Neural progenitor cell (in vitro differentiated cells): ENCODE measurements at regions not wholly inside any gene's neighbourhood (a gene's known extent, or its start where the extent isn't known, plus 50 kb on each side); places are given as distances from the start of the nearest gene placed in this dataset.

Experiments
- DNase-seq: peaks from one replicate; pipeline ENCODE4 v3.0.0-alpha.2; 2016; ENCODE audit warnings: low spot score
- H2AFZ ChIP-seq: fragments of 200-600 bp; sonication (generic); replicated peaks from 2 replicates; pipeline ENCODE4 v1.6.1; 2016; ENCODE audit warnings: antibody characterized with exemption
- H3F3A ChIP-seq: fragments of 200-600 bp; sonication (generic); 2 replicates; pipeline ENCODE4 v1.6.1; 2016; ENCODE audit warnings: antibody characterized with exemption, low read depth
- H3K27ac ChIP-seq: fragments of 200-600 bp; sonication (generic); 2 replicates; pipeline ENCODE4 v1.5.1; 2016; ENCODE audit warnings: mild to moderate bottlenecking
- H3K27me3 ChIP-seq: fragments of 200-600 bp; sonication (generic); 2 replicates; pipeline ENCODE4 v1.6.1; 2016; ENCODE audit warnings: mild to moderate bottlenecking, moderate library complexity
- H3K36me3 ChIP-seq: fragments of 200-600 bp; sonication (generic); 2 replicates; pipeline ENCODE4 v1.5.1; 2016
- H3K4me1 ChIP-seq: fragments of 200-600 bp; sonication (generic); 2 replicates; pipeline ENCODE4 v1.6.1; 2016; ENCODE audit warnings: mixed run types
- H3K4me2 ChIP-seq: fragments of 200-600 bp; sonication (generic); 2 replicates; pipeline ENCODE4 v1.6.1; 2016
- H3K4me3 ChIP-seq: fragments of 200-600 bp; sonication (generic); 2 replicates; pipeline ENCODE4 v1.5.1; 2016
- H3K79me2 ChIP-seq: fragments of 200-600 bp; sonication (generic); 2 replicates; pipeline ENCODE4 v1.6.1; 2016; ENCODE audit warnings: low read depth
- H3K9ac ChIP-seq: fragments of 200-600 bp; sonication (generic); 2 replicates; pipeline ENCODE4 v1.6.1; 2016
- H3K9me3 ChIP-seq: fragments of 200-600 bp; sonication (generic); 2 replicates; pipeline ENCODE4 v1.5.1; 2016; ENCODE audit warnings: low read depth
- H4K20me1 ChIP-seq: fragments of 200-600 bp; sonication (generic); 2 replicates; pipeline ENCODE4 v1.6.1; 2016; ENCODE audit warnings: low read depth
- H3K27ac Mint-ChIP-seq: 3 replicates; pipeline ENCODE4 v1.8.0; 2021; ENCODE audit warnings: mixed read lengths
- H3K27me3 Mint-ChIP-seq: 2 replicates; pipeline ENCODE4 v1.8.0; 2022; ENCODE audit warnings: low read depth, mild to moderate bottlenecking, inconsistent platforms, moderate library complexity, mixed read lengths; ENCODE audit not compliant: insufficient read depth
- H3K36me3 Mint-ChIP-seq: 3 replicates; pipeline ENCODE4 v1.8.0; 2021; ENCODE audit warnings: mixed read lengths
- H3K4me1 Mint-ChIP-seq: 3 replicates; pipeline ENCODE4 v1.8.0; 2021; ENCODE audit warnings: mixed read lengths
- H3K4me3 Mint-ChIP-seq: 3 replicates; pipeline ENCODE4 v1.8.0; 2021; ENCODE audit warnings: mild to moderate bottlenecking, moderate library complexity, mixed read lengths
- H3K9me3 Mint-ChIP-seq: 3 replicates; pipeline ENCODE4 v1.8.0; 2020; ENCODE audit warnings: mixed read lengths
- CTCF ChIP-seq: fragments of 200-600 bp; sonication (generic); IDR thresholded peaks from 2 replicates; pipeline ENCODE4 v1.5.1; 2017; ENCODE audit warnings: antibody characterized with exemption, mild to moderate bottlenecking
- EZH2 ChIP-seq: fragments of 200-600 bp; sonication (generic); IDR thresholded peaks from 2 replicates; pipeline ENCODE4 v1.6.1; 2017; ENCODE audit warnings: antibody characterized with exemption, mild to moderate bottlenecking, moderate library complexity
- EZH2phosphoT487 ChIP-seq: fragments of 200-600 bp; sonication (generic); IDR thresholded peaks from 2 replicates; pipeline ENCODE4 v1.6.1; 2017; ENCODE audit warnings: antibody characterized with exemption

- H3F3A ChIP-seq: peaks cover 15% of the 10 kb centered on the region
- no peaks in the 10 kb centered on the region for H3K79me2 ChIP-seq
- TF ChIP-seq EZH2: no peak
- no peak for TF ChIP-seq EZH2phosphoT487
- TF ChIP-seq CTCF: no peak
- H3K4me1 ChIP-seq: peaks cover 26% of the 10 kb centered on the region
- H3K4me3 ChIP-seq: no peak overlapping the region
- H3K27ac Mint-ChIP-seq: no peak overlapping the region
- no peak overlapping the region for H3K27ac ChIP-seq
- no peaks in the 10 kb centered on the region for H3K36me3 Mint-ChIP-seq
- no peaks in the 10 kb centered on the region for H4K20me1 ChIP-seq
- no peaks in the 10 kb centered on the region for H3K36me3 ChIP-seq
- H3K4me2 ChIP-seq: peak overlapping the region; percentile 33
- no peaks in the 10 kb centered on the region for H3K9me3 ChIP-seq
- peaks cover 7% of the 10 kb centered on the region for H3K27me3 Mint-ChIP-seq
- H2AFZ ChIP-seq: no peak overlapping the region
- H3K4me3 Mint-ChIP-seq: no peak overlapping the region
- H3K27me3 ChIP-seq: no peaks in the 10 kb centered on the region
- DNase-seq: peak; percentile 67
- H3K9me3 Mint-ChIP-seq: no peaks in the 10 kb centered on the region
- peaks cover 16% of the 10 kb centered on the region for H3K4me1 Mint-ChIP-seq
- H3K9ac ChIP-seq: no peak overlapping the region
Measured at GRCh38 chr20:58597249-58597891, 53.7 kb upstream of the STX16 start.

- no peaks in the 10 kb centered on the region for H4K20me1 ChIP-seq
- H3K36me3 ChIP-seq: no peaks in the 10 kb centered on the region
- no peak for TF ChIP-seq EZH2
- no peak for TF ChIP-seq CTCF
- no peak for TF ChIP-seq EZH2phosphoT487
- H3K79me2 ChIP-seq: no peaks in the 10 kb centered on the region
- H3K9ac ChIP-seq: no peak overlapping the region
- Mint-ChIP-seq H3K36me3 (no peaks in the 10 kb centered on the region), H3K27me3 (peaks cover 7% of the 10 kb centered on the region), H3K4me1 (peaks cover 16% of the 10 kb centered on the region), H3K27ac (no peak overlapping the region), H3K9me3 (no peaks in the 10 kb centered on the region), H3K4me3 (no peak overlapping the region)
- H3K4me2 ChIP-seq: peak overlapping the region; percentile 33
- no peak for DNase-seq
- no peak overlapping the region for H3K27ac ChIP-seq
- H3K9me3 ChIP-seq: no peaks in the 10 kb centered on the region
- H3K27me3 ChIP-seq: no peaks in the 10 kb centered on the region
- peaks cover 15% of the 10 kb centered on the region for H3F3A ChIP-seq
- no peak overlapping the region for H2AFZ ChIP-seq
- H3K4me3 ChIP-seq: no peak overlapping the region
- H3K4me1 ChIP-seq: peaks cover 26% of the 10 kb centered on the region
Measured at GRCh38 chr20:58596750-58597248, 54.3 kb upstream of the STX16 start.

- Histone ChIP-seq H3K4me3 (no peak overlapping the region), H3K27me3 (no peaks in the 10 kb centered on the region), H3K4me2 (no peak overlapping the region), H3K4me1 (peaks cover 26% of the 10 kb centered on the region), H4K20me1 (no peaks in the 10 kb centered on the region), H2AFZ (no peak overlapping the region), H3K79me2 (no peaks in the 10 kb centered on the region), H3K9ac (no peak overlapping the region), H3F3A (peaks cover 15% of the 10 kb centered on the region), H3K27ac (no peak overlapping the region), H3K36me3 (no peaks in the 10 kb centered on the region), H3K9me3 (no peaks in the 10 kb centered on the region)
- DNase-seq: no peak
- no peak for TF ChIP-seq EZH2phosphoT487
- TF ChIP-seq EZH2: no peak
- TF ChIP-seq CTCF: no peak
- no peaks in the 10 kb centered on the region for H3K36me3 Mint-ChIP-seq
- H3K9me3 Mint-ChIP-seq: no peaks in the 10 kb centered on the region
- no peak overlapping the region for H3K27ac Mint-ChIP-seq
- H3K4me1 Mint-ChIP-seq: peaks cover 16% of the 10 kb centered on the region
- H3K4me3 Mint-ChIP-seq: no peak overlapping the region
- peaks cover 7% of the 10 kb centered on the region for H3K27me3 Mint-ChIP-seq
Measured at GRCh38 chr20:58596244-58596643, 54.8 kb upstream of the STX16 start.
